NCI-H748 (cell line): ENCODE measurements at regions not wholly inside any gene's neighbourhood (a gene's known extent, or its start where the extent isn't known, plus 50 kb on each side); places are given as distances from the start of the nearest gene placed in this dataset.

Experiments
- DNase-seq: peaks from one replicate; lab custom pipeline; 2025; ENCODE audit not compliant: unreplicated experiment; lab: John Stamatoyannopoulos, UW

GRCh38 chr18:54767098-54767497 is 61.2 kb upstream of the RAB27B start:
- DNase-seq = no peak

GRCh38 chr18:54769526-54770464 is 58.5 kb upstream of the RAB27B start:
- DNase-seq = no peak

- no peak for DNase-seq
These were observed 56.2 kb upstream of the RAB27B start for GRCh38 chr18:54772056-54772455.

GRCh38 chr18:54774423-54774822 is 53.9 kb upstream of the RAB27B start:
- DNase-seq = no peak

GRCh38 chr18:54774981-54775665 is 53.2 kb upstream of the RAB27B start:
- DNase-seq = no peak

GRCh38 chr18:54775686-54776085 is 52.6 kb upstream of the RAB27B start:
- no peak for DNase-seq

GRCh38 chr18:54776282-54776977 is 51.8 kb upstream of the RAB27B start:
- DNase-seq = no peak

GRCh38 chr18:54777118-54777791 is 51.0 kb upstream of the RAB27B start:
- no peak for DNase-seq

GRCh38 chr18:54777989-54778388 is 50.3 kb upstream of the RAB27B start:
- DNase-seq = no peak
